ENCODE measurements at regions not wholly inside any gene's neighbourhood (a gene's known extent, or its start where the extent isn't known, plus 50 kb on each side); places are given as distances from the start of the nearest gene placed in this dataset.

DNA sequence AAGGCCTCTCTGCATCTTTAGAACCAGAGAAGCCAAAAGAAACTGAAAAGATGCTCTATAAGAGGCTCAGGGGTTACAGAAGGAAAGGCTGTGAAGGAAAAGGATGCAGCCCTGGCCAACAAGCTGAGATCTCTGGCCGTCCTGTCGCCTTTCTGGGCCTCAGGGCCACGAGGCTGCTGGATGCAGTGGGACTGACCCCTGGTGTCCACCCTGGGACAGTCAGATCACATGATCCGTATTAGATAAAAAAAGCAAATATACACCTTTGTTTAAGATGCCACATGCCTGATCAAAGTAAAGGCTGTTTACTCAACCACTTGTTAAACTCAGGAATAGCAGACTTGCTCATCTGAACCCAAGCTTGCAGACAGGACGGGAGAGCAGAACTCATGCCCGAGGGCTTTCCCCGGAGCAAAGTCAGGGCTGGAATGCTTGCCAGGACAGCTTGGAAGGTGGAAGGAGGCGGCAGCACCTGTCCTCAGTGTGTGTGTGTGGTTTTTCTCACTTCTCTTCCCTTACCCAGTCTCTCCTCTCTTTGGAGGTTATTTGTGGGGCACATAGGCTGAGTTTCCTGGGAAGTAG, 206.5 kb upstream of the TSHZ3 start:
- H3K4me3 Mint-ChIP-seq (ENCODE audit: low read depth) = no peak overlapping the region
- peaks cover 10% of the 10 kb centered on the region for H3K4me1 Mint-ChIP-seq (ENCODE audit: low read depth)
- TF ChIP-seq, protein P1, sequence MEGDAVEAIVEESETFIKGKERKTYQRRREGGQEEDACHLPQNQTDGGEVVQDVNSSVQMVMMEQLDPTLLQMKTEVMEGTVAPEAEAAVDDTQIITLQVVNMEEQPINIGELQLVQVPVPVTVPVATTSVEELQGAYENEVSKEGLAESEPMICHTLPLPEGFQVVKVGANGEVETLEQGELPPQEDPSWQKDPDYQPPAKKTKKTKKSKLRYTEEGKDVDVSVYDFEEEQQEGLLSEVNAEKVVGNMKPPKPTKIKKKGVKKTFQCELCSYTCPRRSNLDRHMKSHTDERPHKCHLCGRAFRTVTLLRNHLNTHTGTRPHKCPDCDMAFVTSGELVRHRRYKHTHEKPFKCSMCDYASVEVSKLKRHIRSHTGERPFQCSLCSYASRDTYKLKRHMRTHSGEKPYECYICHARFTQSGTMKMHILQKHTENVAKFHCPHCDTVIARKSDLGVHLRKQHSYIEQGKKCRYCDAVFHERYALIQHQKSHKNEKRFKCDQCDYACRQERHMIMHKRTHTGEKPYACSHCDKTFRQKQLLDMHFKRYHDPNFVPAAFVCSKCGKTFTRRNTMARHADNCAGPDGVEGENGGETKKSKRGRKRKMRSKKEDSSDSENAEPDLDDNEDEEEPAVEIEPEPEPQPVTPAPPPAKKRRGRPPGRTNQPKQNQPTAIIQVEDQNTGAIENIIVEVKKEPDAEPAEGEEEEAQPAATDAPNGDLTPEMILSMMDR (IDR thresholded peaks at IDR 0.05; ENCODE audit: unreplicated experiment) = peak; percentile 32
- H3K27ac Mint-ChIP-seq = no peak overlapping the region
- H3K36me3 Mint-ChIP-seq (ENCODE audit: insufficient read depth) = peaks cover 2% of the 10 kb centered on the region
- no peak for DNase-seq (ENCODE audit: low spot score, unreplicated experiment)
- peaks cover 4% of the 10 kb centered on the region for H3K9me3 Mint-ChIP-seq (ENCODE audit: low read depth)
- H3K27me3 Mint-ChIP-seq = peaks cover 76% of the 10 kb centered on the region

DNA sequence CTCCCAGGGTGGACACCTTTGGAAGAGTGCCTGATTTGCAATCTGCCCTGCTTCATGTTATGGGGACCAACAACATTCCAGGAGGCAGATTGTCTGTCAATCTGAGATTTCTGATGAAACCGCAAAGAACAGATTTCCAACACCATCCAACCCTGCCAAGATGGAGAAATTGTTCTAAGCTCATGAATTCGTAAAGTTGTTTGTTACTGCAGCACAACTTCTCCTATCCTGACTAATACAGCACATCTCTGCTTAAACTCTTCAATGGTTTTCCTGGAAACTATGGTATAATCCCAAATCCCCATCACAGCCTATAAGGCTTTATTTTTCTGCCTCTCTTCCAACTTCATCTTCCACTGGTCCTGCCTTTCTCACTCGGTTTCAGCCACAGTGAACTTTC, 210.3 kb upstream of the TSHZ3 start:
- peaks cover 7% of the 10 kb centered on the region for H3K4me1 Mint-ChIP-seq (ENCODE audit: low read depth)
- TF ChIP-seq, protein P1 (IDR thresholded peaks at IDR 0.05; ENCODE audit: unreplicated experiment) = no peak
- H3K27ac Mint-ChIP-seq = no peak overlapping the region

DNA sequence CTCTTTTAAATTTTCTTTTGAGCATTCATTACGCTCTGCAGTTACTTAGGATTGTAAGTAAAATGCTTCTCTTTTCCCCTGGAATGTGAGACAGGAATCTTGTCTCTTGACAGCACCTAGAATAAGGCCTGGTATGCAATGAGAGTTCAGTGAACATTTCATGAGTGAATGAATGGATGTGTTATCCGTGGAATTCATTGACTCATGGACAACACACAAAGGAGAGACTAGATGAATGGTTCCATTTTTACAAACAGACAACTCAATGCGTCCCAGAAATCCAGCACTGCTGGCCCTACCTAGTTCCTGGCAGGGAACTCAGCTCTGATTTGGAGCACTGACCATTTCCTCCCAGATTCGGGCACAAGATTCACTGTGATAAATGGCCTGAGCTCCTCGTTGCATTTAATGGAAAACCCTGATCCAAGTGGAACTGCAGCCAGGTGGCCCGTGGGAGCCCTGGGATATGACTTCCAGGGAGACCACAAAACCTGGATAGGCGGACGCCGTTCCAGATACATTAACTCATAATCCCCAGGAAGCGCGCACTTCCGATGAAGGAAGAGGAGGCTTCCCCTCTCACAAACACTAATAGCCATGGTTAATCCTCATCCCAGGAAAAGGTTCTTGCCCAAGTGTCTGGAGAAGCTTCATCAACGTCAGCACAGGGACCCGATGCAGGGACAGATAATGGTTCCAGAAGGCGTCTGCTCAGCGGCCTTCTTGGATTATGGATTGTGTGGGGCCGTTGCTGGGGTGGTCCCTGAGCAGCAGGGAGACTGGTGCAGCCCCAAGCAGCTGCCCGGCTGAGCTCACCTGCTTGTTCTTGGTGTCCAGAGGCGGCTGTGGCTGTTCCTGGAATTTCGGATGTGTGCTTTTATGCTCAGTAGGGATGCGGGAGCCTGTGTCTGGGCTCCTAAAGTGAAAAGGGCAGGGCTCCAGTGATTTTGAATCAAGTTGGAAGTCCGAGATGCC, 211.1 kb upstream of the TSHZ3 start:
- peaks cover 7% of the 10 kb centered on the region for H3K4me1 Mint-ChIP-seq (ENCODE audit: low read depth)
- peaks cover 58% of the 10 kb centered on the region for H3K27me3 Mint-ChIP-seq
- TF ChIP-seq, protein P1 (IDR thresholded peaks at IDR 0.05; ENCODE audit: unreplicated experiment) = no peak

More for the DNA sequence above, 210.3 kb upstream of the TSHZ3 start:
- H3K27me3 Mint-ChIP-seq = peaks cover 65% of the 10 kb centered on the region
- H3K36me3 Mint-ChIP-seq (ENCODE audit: insufficient read depth) = peaks cover 2% of the 10 kb centered on the region
- no peak for DNase-seq (ENCODE audit: low spot score, unreplicated experiment)
- peaks cover 4% of the 10 kb centered on the region for H3K9me3 Mint-ChIP-seq (ENCODE audit: low read depth)
- no peak overlapping the region for H3K4me3 Mint-ChIP-seq (ENCODE audit: low read depth)

DNA sequence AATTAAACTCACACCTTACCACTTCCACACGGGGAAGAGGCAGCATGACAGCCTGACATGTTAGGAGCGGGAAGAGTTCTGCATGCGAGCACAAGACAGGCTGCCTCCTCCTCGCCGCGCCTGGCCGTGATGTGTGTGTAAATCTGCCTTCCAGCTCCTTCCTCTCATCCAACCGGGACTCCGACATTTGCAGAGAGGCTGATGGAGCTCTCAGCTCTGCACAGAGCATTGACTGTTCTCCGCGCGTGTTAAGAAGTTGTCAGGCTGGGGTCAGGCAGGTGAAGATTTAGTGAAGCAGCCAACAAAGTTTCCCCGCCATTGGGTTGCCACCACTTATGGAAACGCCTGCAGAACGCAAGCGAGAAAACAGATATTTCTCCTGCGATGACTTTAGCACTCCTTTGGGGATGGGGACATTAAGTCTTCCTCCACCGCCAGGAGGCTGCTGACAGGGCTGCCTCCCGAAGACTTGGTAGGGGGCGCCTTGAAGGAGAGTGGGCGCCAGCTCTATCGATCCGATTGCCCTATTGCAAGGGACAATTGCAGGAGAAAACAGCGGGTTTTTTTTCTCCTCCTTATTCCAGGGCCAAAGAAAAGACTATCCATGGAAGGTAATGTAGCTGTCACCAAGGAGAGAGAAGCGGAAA, 213.9 kb upstream of the TSHZ3 start:
- H3K4me3 Mint-ChIP-seq (ENCODE audit: low read depth) = no peak overlapping the region
- DNase-seq (ENCODE audit: low spot score, unreplicated experiment) = no peak
- peaks cover 4% of the 10 kb centered on the region for H3K9me3 Mint-ChIP-seq (ENCODE audit: low read depth)
- H3K36me3 Mint-ChIP-seq (ENCODE audit: insufficient read depth) = peaks cover 2% of the 10 kb centered on the region
- H3K4me1 Mint-ChIP-seq (ENCODE audit: low read depth) = no peaks in the 10 kb centered on the region
- peaks cover 31% of the 10 kb centered on the region for H3K27me3 Mint-ChIP-seq
- TF ChIP-seq, protein P1 (IDR thresholded peaks at IDR 0.05; ENCODE audit: unreplicated experiment) = no peak
- H3K27ac Mint-ChIP-seq = no peak overlapping the region

More for the DNA sequence above, 211.1 kb upstream of the TSHZ3 start:
- no peak overlapping the region for H3K27ac Mint-ChIP-seq
- H3K36me3 Mint-ChIP-seq (ENCODE audit: insufficient read depth) = peaks cover 2% of the 10 kb centered on the region
- H3K9me3 Mint-ChIP-seq (ENCODE audit: low read depth) = peaks cover 4% of the 10 kb centered on the region
- H3K4me3 Mint-ChIP-seq (ENCODE audit: low read depth) = no peak overlapping the region
- no peak for DNase-seq (ENCODE audit: low spot score, unreplicated experiment)

DNA sequence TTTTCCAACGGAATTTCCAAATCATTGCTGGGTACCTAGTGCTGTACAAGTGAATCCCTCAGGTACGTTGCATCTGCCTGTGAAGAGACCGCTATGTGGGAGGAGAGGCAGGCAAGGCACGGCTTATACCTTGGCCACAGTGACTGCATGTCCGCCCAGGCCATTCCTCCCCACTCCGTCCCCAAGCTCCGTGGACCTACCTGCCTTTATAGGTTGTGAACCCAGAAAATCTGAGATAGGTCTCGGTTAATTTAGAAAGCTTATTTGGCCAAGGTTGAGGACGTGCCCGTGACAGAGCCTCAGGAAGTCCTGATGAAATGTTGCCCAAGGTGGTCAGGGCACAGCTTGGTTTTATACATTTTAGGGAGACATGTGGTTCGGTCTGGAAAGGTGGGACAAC, 218.5 kb upstream of the TSHZ3 start:
- no peak overlapping the region for H3K27ac Mint-ChIP-seq
- H3K4me3 Mint-ChIP-seq (ENCODE audit: low read depth) = no peak overlapping the region

More for the DNA sequence above, 218.5 kb upstream of the TSHZ3 start:
- H3K36me3 Mint-ChIP-seq (ENCODE audit: insufficient read depth) = no peaks in the 10 kb centered on the region
- TF ChIP-seq, protein P1 (IDR thresholded peaks at IDR 0.05; ENCODE audit: unreplicated experiment) = no peak
- no peak for DNase-seq (ENCODE audit: low spot score, unreplicated experiment)
- peaks cover 11% of the 10 kb centered on the region for H3K27me3 Mint-ChIP-seq
- H3K4me1 Mint-ChIP-seq (ENCODE audit: low read depth) = no peaks in the 10 kb centered on the region
- no peaks in the 10 kb centered on the region for H3K9me3 Mint-ChIP-seq (ENCODE audit: low read depth)
